ENCODE measurements at regions not wholly inside any gene's neighbourhood (a gene's known extent, or its start where the extent isn't known, plus 50 kb on each side); places are given as distances from the start of the nearest gene placed in this dataset.
"Not testable (repeated sequence)": the region's sequence is repeated elsewhere in the genome, so short reads cannot be mapped to it uniquely, and the experiment has no call there.

DNA sequence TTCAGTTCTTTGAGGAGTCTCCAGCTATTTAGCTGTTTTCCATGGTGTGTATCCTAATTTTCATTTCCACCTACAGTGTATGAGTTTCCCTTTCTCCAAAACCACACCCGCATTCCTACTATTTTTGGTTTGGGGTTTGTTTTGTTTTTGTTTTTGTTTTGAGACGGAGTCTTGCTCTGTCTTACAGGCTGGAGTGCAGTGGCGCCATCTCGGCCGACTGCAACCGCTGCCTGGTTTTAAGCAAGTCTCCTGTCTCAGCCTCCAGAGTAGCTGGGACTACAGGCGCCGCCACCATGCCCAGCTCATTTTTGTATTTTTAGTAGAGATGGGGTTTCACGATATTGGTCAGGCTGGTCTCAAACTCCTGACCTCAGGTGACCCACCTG is 155.2 kb downstream of the CCDC74A start:
- TF ChIP-seq CTCF (IDR thresholded peaks at IDR 0.05); ZFX (IDR thresholded peaks at IDR 0.05; ENCODE audit: borderline replicate concordance): not testable (repeated sequence)
